GM12875 (cell line): ENCODE measurements at regions not wholly inside any gene's neighbourhood (a gene's known extent, or its start where the extent isn't known, plus 50 kb on each side); places are given as distances from the start of the nearest gene placed in this dataset.
A peak's percentile ranks its signal among the peaks of the same experiment; 100 is the strongest.

Experiments used
- H3K4me3 ChIP-seq: one replicate; pipeline ENCODE4 v1.5.1; 2011; ENCODE audit warnings: low read depth, low read length, control low read depth
- CTCF ChIP-seq: IDR thresholded peaks from 2 replicates; pipeline ENCODE4 v1.5.1; 2011; ENCODE audit warnings: low read depth, mild to moderate bottlenecking, control low read depth, inconsistent platforms, low read length, moderate library complexity, borderline replicate concordance; ENCODE audit not compliant: insufficient read depth

DNA sequence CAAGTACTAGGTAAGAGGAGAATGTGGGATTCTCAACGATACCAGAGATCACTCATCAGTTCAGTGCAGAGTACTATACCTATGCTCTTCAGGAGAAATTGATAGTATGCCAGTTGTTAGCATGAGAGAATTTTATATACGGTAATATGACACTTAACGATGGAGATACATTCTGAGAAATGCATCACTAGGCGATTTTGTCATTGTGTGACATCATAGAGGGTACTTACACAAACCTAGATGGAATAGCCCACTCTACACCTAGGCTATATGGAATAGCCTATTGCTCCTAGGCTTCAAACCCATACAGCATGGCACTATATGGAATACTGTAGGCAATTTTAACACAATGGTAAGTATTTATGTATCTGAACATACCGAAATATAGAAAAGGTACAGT, 140.2 kb downstream of the SLIT2 start:
- no peak for TF ChIP-seq CTCF
- no peak overlapping the region for H3K4me3 ChIP-seq

GRCh38 chr4:20393486-20394100, 141.9 kb downstream of the SLIT2 start:
- no peak overlapping the region for H3K4me3 ChIP-seq
- no peak for TF ChIP-seq CTCF

- no peak for TF ChIP-seq CTCF
- no peak overlapping the region for H3K4me3 ChIP-seq
Observed at GRCh38 chr4:20394512-20394911, 142.8 kb downstream of the SLIT2 start.

DNA sequence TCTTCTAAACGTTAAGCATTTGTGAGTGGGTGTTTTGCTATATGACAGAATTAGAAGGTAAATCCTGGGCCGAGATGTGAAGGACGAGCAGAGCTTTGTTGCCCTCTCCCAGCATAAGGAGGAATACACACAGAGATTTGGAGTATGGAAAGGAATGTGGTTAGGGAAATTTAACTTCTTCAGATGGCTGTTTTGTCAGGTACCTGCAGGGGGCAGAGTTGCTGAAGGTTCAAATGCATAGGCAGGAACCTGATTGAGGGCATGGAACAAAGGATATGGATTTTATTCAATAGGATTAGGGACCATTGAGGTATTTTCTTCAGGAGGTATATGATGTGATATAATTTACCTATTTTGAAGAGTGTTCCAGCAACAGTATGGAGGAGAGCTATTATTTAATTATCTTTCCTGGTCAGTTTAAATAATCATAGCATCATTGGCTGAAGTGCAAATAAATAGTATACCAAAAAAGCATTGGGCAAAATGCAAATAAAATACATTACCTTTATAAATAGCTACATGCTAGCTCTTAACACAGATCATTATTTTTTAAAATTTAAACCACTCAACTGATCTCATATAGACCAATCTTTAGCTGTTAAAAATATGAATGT, 143.6 kb downstream of the SLIT2 start:
- peak; percentile 65 for TF ChIP-seq CTCF
- no peak overlapping the region for H3K4me3 ChIP-seq

DNA sequence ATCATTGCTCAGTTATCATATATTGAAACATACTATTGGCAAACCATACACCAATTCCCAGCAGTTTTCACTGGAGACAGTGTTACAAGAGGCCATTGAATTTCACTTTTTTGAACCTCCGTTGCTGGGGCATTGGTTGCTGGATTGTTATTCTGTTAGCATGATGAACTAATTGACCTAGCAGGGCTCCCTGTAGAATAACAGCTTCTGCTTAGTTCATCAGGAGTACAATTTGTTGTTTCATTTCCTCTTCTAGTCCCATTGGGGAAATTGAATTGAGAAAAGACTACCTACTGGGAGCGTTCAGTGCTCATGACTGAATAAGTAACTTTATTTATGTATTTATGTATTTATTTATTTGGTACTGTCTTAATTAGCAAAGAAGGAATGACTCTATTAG, 151.6 kb downstream of the SLIT2 start:
- H3K4me3 ChIP-seq = no peak overlapping the region
- no peak for TF ChIP-seq CTCF

DNA sequence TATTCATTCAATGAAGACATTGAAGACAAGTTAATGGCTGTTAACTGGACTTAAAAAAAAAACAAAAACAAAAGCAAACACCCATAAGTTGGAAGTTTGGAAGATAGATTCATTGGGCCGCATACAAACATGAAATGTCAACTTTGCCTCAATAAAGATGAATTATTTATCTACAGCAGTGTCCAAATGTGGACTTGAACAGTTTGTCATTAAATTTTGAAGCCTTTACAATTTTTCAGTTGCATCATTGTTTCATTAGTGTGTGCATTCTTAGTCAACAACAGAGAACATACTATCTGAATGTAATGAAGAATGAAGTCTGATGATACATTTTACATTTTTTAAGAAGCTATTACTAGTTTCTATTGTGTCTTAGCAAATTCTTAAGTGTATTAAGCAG, 152.1 kb downstream of the SLIT2 start:
- no peak for TF ChIP-seq CTCF
- H3K4me3 ChIP-seq = no peak overlapping the region

GRCh38 chr4:20408611-20409010, 156.9 kb downstream of the SLIT2 start:
- no peak for TF ChIP-seq CTCF
- no peak overlapping the region for H3K4me3 ChIP-seq
